HG03175 (cell line): ENCODE measurements at regions not wholly inside any gene's neighbourhood (a gene's known extent, or its start where the extent isn't known, plus 50 kb on each side); places are given as distances from the start of the nearest gene placed in this dataset.
"Not testable (repeated sequence)": the region's sequence is repeated elsewhere in the genome, so short reads cannot be mapped to it uniquely, and the experiment has no call there.

Experiments
- ATAC-seq: cut with Tn5 transposase; IDR thresholded peaks from one replicate; pipeline ENCODE4 v1.9.1; 2021; ENCODE audit warnings: mild to moderate bottlenecking, moderate library complexity; ENCODE audit not compliant: unreplicated experiment

GRCh38 chr10:64102916-64103315 is 581.7 kb downstream of the REEP3 start:
- ATAC-seq, result no peak

- no peak for ATAC-seq
Observed at GRCh38 chr10:64103750-64104470, 582.7 kb downstream of the REEP3 start.

GRCh38 chr10:64109926-64110495 is 588.8 kb downstream of the REEP3 start:
- no peak for ATAC-seq

- ATAC-seq, result no peak
Observed at GRCh38 chr10:64112701-64113355, 591.6 kb downstream of the REEP3 start.

GRCh38 chr10:64113375-64113774 is 592.2 kb downstream of the REEP3 start:
- ATAC-seq, result no peak

GRCh38 chr10:64113792-64114191 is 592.6 kb downstream of the REEP3 start:
- ATAC-seq, result no peak

- ATAC-seq, result no peak
Observed at GRCh38 chr10:64115471-64115870, 594.3 kb downstream of the REEP3 start.

GRCh38 chr10:64115908-64116643 is 594.9 kb downstream of the REEP3 start:
- ATAC-seq, result no peak

- ATAC-seq, result no peak
Observed at GRCh38 chr10:64116707-64117106, 595.5 kb downstream of the REEP3 start.

- ATAC-seq, result no peak
Observed at GRCh38 chr10:64118736-64119135, 597.5 kb downstream of the REEP3 start.

GRCh38 chr10:64120301-64120980 is 599.2 kb downstream of the REEP3 start:
- not testable (repeated sequence) for ATAC-seq

GRCh38 chr10:64130152-64130551 is 609.0 kb downstream of the REEP3 start:
- ATAC-seq, result no peak

- ATAC-seq, result no peak
Observed at GRCh38 chr10:64134676-64135075, 613.5 kb downstream of the REEP3 start.

GRCh38 chr10:64142395-64142794 is 621.2 kb downstream of the REEP3 start:
- ATAC-seq, result no peak

- ATAC-seq, result no peak
Observed at GRCh38 chr10:64148607-64149006, 627.4 kb downstream of the REEP3 start.

GRCh38 chr10:64156166-64156565 is 635.0 kb downstream of the REEP3 start:
- ATAC-seq, result no peak

GRCh38 chr10:64158551-64158950 is 637.4 kb downstream of the REEP3 start:
- ATAC-seq, result no peak

GRCh38 chr10:64159910-64160872 is 639.0 kb downstream of the REEP3 start:
- ATAC-seq, result no peak

GRCh38 chr10:64170791-64171190 is 649.6 kb downstream of the REEP3 start:
- no peak for ATAC-seq

GRCh38 chr10:64173826-64174225 is 652.6 kb downstream of the REEP3 start:
- ATAC-seq, result no peak
